NCI-H2196 treated with DMSO at 0.1 percent for 48 hours (cell line): ENCODE measurements at regions not wholly inside any gene's neighbourhood (a gene's known extent, or its start where the extent isn't known, plus 50 kb on each side); places are given as distances from the start of the nearest gene placed in this dataset.

Experiments used
- DNase-seq: peaks from one replicate; lab custom pipeline; 2025; ENCODE audit not compliant: unreplicated experiment; lab: John Stamatoyannopoulos, UW

DNA sequence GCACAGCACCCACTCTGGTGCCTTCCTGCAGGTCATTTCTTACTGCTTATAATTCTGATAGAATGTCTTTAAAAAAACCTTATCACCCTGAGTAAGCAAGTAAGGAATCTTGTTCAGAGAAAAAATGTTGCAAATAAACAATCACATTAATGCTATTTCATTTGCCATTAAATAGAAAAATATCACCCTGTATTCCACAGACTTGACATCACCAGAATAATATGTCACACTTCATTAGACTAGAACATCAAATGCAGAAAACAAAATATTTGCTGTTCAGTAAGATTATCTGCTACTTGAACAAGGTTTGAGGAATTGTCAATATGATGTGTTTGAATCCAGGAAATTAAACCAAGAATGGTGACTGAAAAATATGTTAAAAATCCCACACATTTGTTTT is 236.6 kb upstream of the MMADHC start:
- DNase-seq = no peak

DNA sequence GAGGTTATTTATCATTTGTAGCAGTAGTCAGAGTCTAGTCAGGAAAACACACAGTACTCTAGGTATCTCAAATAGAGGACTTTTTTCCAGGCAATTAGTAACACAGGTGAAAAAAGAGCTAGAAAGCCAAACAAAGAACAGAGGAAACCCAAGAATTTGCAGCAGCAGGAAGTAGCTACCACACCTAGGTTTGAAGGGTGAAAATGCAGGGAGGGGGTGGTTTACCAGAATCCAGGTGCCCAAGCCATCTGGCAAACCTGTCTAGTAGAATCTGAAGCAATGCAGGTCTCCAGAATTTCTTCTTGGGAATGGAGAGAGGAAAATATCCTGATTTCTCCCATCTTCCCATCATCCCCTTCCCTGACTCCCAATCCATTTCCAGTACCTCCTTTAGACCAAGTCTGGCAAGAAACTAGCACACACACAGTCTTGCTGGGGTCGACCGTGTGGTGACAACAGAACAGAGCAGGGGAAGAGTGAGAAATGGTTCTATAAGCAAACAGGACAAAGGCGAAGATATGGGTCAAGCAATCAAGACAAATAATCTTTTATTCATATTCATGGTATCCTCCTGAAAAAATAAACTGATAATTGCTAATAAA is 231.9 kb upstream of the MMADHC start:
- no peak for DNase-seq

DNA sequence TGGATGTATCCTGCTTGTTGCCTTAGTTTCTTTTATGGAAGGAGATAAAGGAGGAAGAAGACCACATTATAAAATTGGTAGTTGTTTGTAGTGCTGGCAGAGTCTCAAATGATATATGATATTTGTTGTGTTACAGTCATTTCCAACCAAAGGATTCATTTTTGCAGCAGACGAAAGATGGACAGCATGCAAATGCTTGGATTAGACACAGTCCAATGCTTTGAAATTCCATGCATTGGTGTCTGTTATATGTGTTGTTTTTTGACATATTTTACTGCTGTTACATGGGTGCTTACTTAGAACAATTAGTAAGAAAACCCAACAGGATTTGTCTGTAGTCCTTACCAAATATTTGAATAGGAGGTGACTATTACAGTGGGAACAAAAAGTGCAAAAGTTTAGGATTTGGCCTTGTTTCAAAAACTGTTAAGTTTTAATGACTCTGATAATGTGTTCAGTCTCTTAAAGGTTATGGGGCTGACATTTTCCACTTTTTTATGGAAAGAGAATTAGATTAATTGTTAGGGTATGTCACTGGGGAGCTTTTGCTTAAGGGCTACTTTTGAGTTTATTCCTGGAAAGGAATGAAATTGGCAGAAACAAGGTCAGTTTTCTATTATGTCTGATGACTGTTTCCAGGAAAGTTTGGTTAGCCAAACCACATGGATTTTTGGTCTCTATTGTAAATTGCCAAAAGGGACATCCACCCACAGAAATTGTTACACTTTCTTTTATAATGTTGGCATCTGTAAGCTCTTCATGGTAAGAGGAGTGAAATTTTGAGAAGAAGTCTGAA is 229.4 kb upstream of the MMADHC start:
- no peak for DNase-seq

DNA sequence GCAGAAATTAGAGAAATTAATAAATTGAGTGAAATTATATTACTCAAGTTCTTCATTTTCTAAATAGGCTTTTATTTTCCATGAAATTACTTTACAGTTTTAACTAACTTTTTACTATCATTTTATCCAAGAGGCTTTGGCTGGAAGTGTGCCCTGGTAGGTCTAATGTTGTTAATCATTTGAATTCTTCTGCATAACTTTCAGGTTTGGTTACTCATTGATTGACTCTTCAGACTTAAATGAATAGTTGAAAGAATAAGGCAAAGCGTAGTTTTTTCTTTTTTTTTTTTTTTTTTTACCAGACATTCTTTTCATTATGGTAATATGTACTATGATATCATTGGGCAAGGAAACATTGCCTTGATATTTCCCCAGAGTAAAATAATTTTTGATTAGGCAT is 228.4 kb upstream of the MMADHC start:
- no peak for DNase-seq

DNA sequence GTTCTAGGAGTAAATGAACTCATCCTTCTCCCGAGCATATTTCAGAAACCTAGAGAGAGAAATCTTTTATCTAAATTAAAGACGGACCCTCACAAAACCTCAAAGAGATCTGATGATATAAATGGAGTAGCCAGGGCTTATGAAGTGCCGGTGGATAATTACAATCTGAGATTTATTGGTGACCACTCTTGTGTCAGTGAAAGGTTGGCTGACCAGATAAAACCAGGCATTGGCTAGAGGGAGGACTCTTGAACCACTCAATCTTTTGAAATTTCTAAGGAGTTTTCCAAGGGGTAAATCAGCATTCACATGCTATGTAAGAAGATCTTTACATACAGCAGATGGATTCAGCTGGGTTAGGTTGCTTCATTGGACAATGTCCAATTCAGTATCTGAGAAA is 227.3 kb upstream of the MMADHC start:
- no peak for DNase-seq

DNA sequence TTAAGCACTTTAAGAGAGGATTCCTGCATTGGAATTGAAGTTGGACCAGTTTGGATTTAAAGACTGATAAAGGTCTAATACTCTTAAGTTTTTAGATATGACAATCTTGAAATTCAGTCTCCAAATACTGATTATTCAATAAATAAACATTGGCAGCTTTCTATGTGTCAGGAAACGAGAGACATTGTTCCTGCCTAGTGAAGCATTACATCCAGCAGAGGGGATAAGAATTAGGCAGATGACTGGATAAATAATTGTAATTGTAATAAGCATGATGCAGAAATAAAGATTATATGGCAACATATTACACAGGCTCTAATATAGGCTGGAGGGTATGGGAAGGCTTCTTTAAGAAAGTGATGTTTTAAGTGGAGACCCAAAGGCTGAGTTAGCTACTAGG is 226.5 kb upstream of the MMADHC start:
- DNase-seq = no peak

DNA sequence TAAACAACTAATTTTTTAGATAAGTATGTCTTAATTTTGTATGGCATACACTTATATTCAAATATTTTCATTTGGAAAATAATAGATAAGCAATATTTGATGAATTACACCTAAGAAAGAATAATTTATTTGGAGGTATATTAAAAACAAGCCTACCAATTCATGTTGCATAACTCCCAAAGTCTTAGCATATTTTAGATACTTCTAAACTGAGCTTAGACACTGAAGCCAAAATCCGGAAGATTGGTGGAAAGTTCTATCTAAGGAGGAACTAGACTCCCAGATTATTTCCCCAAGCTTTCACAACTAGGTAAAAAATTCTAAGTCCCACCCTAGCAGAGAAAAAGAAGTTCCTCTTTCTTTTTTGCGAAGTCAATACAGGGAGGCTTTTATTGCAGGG is 221.0 kb upstream of the MMADHC start:
- DNase-seq = no peak

DNA sequence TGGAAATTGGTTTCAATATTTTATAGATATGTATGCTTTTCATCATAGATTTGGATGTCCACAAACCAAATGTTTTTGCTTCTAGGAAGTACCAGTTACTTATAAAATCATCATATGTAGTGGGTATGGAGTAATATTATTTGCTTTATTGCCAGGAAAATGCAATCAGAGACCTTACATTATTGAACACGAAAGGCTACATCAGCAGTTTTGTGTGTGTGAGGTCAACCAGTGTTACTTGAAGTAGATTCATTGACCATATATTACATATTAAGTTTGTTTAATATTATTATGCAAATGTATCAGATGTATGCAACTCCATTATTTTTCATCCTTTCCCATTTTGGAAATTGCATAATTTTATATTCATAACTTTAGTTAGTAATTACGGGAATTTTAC is 219.1 kb upstream of the MMADHC start:
- no peak for DNase-seq

DNA sequence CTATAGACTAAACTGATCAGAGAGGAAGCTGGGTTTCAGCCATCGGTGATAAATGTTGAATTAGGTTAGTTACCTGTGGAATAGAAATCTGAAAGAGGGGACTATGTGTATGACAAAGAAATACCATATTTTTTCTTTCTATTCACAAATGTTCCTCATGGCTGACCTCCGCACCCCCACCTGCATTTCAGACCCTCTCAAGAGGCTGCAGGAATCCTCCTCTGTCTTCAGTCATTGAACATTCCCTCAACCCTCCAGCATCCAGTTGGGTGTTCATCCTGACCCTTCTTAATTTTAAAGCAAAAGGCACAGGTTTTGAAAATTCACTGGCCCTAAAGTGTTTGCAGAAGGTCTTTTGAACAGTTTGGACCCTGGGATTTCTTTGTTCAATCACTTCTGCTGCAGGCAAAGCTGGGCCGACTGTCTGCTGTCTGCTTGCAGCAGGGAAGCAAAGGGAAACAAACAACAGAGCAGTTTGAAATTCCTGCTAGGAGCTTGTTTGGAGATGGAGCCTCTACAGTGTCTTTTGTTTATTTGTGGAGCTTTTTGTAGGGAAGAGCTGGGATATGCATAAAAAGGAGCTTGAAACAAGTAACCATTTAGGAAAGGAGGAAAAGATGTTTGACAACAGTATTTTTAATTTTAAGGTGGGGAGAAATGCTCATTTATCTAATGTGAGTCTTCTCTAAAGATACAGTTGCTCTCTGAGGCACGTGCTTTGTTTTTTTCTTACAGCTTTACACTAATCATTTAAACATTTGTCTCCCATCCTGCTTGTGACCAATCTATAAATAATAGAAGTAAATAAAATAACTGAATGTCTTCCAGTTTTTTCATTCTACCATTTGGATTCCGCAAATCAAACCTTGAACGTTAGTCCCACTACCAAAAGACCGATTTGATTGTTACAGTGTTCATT is 213.3 kb upstream of the MMADHC start:
- DNase-seq = no peak

DNA sequence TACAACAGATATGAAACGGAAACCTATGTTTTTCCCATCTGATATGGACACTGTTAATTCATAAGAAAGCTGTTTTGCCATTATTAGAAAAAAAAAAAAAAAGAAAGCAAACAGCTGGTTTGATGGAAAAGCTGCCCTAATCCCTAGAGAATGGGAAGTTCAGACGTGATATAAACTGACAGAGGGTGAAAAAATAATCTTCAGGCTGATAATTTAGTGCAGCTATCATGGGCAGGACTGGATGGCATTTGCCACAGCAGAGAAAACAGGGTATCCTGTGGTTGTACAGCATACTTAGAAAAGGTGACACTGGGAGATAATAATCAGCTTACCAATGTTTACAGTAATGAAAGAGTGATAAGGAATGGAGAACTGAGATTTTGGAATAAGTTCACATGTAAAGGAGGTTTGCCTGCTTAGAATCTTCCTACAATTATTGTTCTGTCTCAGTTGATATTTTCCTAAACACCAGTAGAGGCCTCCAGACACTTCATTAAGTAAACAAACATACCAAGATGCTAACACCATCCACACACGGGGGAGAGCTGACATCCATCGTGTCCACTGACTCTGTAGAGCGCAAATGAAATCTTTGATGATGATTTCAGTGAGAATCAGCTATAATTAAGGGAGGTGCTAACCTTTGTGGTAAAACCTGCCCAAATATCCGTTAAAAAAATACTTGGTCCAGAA is 211.6 kb upstream of the MMADHC start:
- DNase-seq = no peak

DNA sequence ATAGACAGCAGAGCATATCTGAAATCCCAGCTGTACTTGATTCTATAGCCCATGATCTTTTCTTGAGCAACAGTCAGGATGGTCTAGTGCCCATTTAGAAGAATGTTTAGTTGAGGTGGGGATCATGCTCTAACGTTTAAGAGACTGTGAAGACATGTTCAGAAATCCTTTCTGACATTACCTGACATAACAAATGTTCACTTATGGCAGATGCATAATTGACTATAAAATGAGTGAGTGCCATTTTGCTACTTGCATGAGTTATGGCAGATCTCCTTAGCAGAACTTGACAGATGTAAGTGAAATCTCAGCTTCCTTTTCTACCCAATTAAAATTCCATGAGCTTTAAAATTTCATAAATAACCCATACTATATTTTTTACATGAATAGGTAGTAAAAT is 209.5 kb upstream of the MMADHC start:
- no peak for DNase-seq

DNA sequence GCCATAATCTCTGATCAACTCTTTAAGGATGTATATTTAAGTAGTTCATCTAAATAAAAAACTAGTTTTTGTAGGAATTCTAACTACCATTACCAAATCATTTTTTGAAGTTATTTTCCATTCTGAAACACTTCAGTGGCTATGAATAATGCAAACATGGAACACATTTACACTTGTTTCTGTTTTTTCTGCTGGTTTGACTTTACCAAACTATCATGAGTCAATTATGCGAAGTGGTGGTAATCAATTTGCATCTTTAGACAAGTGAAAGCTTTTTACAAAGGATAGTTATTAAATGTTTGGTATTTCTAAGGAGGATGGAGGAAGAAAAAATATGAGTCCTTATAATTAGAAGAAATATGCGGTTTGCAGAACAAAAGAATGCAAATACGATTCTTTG is 202.0 kb upstream of the MMADHC start:
- no peak for DNase-seq

DNA sequence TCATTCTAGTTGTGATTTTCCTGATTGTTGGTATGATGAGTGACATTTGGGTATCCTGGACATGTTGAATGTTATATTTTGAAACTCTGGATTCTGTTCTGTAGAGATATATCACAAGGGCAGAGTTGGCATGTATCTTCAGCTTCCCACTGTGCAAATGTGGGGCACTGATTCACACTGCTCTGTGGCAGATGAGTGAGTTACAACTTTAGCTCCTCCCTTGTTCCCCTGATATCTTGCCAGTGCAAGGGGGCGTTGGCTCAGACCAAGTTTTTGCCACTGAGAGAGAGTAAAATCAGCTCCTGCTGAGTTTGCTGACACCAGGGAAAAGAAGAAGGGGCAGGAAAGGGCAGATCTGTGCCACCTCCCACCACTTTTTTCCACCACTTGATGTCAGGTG is 199.6 kb upstream of the MMADHC start:
- DNase-seq = no peak

DNA sequence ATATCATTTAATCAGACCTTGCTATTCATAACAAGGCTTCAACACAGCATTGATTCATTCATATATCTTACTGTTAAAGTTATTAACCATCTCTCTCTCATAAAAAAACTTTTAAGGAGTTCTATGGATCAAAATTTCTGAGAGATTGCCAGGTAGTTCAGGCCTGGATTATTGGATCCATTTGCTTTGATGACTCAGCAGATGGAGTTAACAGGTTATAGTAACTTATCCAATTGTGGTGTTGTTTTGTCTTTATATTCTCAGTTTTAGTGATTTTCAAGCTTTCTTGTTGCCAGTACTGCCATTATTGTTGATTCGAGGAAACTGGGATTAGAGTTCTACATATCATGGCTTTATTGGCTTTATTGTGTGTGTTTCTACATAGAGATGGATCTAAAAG is 195.7 kb upstream of the MMADHC start:
- DNase-seq = no peak

DNA sequence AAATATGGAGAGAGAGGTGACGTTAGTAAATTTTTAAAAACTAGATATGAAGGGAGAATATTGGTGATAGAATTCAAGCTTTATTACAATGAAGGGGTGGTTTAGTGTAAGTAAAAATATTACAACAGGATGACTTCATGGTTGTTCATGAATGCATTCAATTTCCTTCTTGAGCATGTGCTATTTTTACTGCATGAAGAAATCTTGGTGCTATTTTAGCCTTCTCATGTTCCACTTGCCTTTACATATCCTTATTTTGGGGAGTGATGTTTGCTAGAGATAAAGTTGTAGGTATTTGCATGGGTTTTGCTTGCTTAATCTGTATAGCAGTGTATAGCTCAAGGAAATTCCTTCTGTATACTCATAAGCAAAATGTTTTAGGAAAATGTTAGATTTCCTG is 195.0 kb upstream of the MMADHC start:
- no peak for DNase-seq

DNA sequence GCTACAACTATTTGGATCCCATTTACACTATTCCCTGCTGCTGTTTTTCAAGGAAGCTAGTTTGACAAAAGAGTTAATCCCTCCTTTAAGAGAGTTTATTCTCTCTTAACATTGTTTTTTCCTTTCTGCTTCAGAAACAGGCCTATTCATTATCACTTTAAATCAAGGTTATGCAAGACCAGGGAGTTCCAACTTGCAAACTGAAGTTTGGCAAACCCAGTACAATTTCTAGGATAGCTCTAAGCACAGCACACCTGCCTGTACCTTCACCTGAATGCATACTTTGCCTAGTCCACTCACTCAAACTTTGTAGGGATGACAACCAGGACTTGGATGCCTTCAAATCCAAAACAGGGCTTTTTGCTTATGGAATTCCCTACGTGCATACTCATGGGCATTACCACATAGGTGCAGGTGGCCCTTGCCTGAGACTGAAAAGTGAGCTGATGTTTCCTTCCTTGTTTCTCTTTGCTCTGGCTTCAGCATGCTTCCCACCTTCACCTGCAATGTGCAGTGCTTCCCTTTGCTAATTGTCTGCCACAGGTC is 193.8 kb upstream of the MMADHC start:
- no peak for DNase-seq

DNA sequence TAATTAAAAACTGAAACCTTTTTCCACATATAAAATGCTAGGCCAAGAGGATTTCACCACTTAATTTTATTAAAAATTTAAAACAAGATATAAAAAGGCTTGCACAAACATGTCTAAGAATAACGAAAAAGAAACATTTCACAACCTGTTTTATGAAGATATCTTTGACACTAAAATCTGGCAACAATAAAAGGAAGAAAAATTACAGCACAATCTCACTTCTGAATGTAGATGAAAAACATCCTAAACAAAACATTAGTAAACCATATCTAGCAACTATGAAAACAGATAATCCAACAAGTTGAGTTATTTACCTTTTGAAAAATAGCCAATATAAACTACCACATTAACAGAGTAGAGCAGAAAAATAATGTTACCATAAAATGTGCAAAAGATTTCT is 185.4 kb upstream of the MMADHC start:
- no peak for DNase-seq

DNA sequence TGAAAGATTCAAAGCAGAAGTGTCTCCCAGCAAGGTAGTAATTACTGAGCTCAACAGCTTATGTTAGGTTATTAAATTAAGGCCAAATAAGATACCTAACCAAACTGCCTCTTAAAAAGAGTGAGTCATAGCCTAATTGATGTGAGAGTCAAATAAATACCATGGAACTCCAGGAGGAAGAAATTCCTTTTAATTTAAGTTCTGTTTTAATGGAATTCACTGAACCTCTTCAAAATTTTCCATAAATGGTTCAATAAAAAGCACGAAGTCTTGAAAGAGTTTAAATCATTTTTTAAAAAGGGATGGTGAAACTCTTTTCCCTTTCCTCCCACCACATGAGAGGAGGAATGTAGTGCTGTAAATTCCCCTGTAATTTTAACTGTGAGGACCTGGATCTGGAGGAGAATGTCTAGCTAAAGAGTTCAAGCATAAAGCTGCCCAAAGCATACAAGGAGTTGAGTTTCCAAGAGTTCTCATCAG is 180.8 kb upstream of the MMADHC start:
- no peak for DNase-seq

DNA sequence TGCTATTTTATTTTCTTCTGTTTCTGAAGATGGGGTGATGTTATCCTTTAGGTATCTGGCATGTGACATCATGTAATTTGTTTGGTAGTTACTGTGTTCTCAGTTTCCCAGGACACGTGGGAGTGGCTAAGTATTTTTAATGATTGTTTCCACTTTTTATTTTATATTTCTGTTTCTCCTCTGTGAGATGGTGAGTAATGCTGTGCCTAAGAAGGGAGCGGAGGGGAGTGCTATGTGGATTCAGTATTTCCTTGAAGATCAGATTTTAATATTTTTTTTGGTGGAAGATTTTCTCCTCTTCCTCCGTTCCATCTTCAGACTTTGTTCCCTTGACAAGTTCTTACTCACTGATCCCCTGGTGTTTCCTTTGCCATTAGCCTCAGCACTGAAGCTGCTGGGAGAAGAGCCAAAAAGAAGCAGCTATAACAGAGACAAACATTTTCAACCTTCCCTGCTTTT is 180.0 kb upstream of the MMADHC start:
- DNase-seq = no peak

DNA sequence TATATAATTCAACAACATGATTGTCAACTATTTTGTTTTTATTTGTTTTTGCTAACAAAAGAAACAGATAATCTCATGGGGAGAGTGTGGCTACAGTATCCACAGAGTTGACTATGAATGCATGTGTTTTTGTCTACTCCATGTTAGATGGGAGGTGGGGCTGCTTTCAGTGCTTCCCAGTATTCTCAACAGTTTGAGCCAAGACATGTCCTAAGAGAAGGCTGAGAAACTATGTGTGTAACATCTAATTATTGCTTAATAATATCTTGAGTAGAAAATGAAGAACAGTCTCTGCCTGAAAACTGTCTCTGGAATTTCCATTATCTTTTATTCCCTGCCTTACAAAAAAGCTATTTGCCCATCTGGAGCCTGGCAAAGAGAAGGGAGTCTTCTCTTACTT is 178.8 kb upstream of the MMADHC start:
- no peak for DNase-seq

DNA sequence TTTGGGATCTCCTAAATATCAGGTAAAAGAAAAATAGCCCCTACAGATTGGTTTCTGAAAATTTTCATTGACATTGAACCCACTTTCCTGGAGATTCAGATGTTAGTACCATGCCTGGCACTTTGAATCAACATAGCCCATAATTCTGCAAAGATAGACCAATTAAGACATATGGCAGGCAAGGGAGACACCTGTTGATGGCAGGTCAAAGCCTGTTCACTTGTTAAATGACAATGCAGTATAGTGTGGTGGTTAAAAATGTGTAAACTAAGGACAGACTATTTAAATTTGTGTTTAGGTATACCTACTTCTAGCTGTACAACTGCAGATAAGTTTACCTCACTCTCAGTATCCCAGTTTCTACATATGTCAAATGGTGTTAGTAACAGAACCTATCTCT is 178.1 kb upstream of the MMADHC start:
- no peak for DNase-seq
